IPS DF 6.9 (cell line): ENCODE measurements at regions not wholly inside any gene's neighbourhood (a gene's known extent, or its start where the extent isn't known, plus 50 kb on each side); places are given as distances from the start of the nearest gene placed in this dataset.

Source experiments
- DNase-seq: peaks from one replicate; pipeline ENCODE4 v3.0.0-alpha.2; 2013; ENCODE audit warnings: low read depth, low spot score
- H3K27ac ChIP-seq: one replicate; pipeline ENCODE4 v1.5.1; 2013; ENCODE audit warnings: low read length, control low read depth
- H3K27me3 ChIP-seq: 2 replicates; pipeline ENCODE4 v1.6.1; 2013; ENCODE audit warnings: mild to moderate bottlenecking, low read length; ENCODE audit not compliant: control insufficient read depth, insufficient read depth
- H3K36me3 ChIP-seq: 2 replicates; pipeline ENCODE4 v1.6.1; 2013; ENCODE audit warnings: low read length; ENCODE audit not compliant: control insufficient read depth, insufficient read depth
- H3K4me1 ChIP-seq: 2 replicates; pipeline ENCODE4 v1.6.1; 2013; ENCODE audit warnings: low read length; ENCODE audit not compliant: control insufficient read depth, insufficient read depth
- H3K4me3 ChIP-seq: 2 replicates; pipeline ENCODE4 v1.5.1; 2013; ENCODE audit warnings: mild to moderate bottlenecking, low read length
- H3K9me3 ChIP-seq: 2 replicates; pipeline ENCODE4 v1.6.1; 2013; ENCODE audit warnings: low read length, inconsistent platforms; ENCODE audit not compliant: control insufficient read depth, insufficient read depth
- WGBS: extraction: QIAGEN DNeasy Blood & Tissue Kit; methylation state at CpG from one replicate; pipeline ENCODE4 v1.1.7; 2013; ENCODE audit warnings: mixed read lengths, missing lambda C conversion rate; ENCODE audit not compliant: insufficient read length, insufficient coverage; 5-methylcytosine and 5-hydroxymethylcytosine counted together

DNA sequence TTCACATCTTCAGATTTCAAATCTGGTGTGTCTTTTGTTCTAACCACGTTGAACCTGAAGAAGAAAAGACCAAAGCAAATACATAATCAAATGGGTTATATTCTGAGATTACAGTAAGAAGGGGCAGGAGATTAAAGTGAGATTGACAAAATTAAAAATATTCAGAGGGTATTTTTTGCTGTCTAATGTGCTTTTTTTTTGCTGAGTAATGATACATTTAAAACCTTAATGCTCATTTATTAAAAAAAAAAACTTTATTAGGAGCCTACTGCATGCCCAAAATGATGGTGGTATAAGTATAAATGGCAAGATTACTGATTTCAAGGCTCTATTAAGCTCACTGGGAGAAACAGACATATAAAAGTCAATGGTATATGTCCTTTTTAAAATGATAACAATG lies 459.4 kb downstream of the FGF9 start:
- Histone ChIP-seq H3K36me3 (no peaks in the 10 kb centered on the region), H3K27ac (no peak overlapping the region), H3K4me3 (no peak overlapping the region), H3K9me3 (no peaks in the 10 kb centered on the region), H3K27me3 (no peaks in the 10 kb centered on the region), H3K4me1 (no peaks in the 10 kb centered on the region)
- DNase-seq, result no peak
- no CpG with 5 or more reads among the region's 1 CpG for WGBS

DNA sequence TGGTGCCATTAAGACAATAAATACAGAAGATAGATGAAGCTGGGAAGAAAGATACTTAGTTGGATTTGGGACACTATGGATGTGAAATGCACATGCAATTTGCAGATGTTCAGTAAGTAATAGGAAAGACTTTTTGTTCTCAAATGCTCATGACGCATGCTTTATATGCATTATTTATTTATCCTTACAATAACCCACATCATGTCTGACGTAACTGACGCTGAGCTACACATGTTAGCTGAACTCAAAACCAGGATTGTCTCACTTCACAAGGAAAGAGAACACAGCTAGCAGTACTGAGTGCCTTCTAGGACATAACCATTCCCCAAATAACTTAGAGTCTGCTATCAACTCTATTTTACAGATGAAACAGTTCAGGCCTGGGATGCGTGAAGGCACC lies 463.4 kb downstream of the FGF9 start:
- Histone ChIP-seq H3K9me3 (no peaks in the 10 kb centered on the region), H3K27me3 (no peaks in the 10 kb centered on the region), H3K27ac (no peak overlapping the region), H3K4me3 (no peak overlapping the region), H3K4me1 (no peaks in the 10 kb centered on the region), H3K36me3 (no peaks in the 10 kb centered on the region)
- no peak for DNase-seq
- WGBS, result no CpG with 5 or more reads among the region's 4 CpGs

DNA sequence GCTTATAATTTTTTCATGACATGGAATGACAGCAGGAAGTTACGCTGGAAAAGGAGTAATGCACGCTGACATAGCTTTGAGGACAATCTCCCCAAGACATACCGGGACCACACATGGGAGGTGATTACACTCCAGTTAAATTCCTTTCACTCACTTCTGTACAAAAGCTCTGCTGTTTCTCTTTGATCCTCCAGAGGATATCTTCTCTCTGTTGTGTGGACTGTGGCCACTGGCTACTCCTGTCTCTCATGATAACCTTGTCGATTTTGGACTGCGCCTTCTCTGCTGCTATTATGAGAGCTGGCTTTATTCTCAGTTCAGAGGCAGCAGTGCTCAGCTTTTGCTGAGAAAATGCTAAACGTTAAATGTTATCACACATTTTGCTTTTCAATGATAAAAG lies 464.6 kb downstream of the FGF9 start:
- no peak overlapping the region for H3K4me3 ChIP-seq
- no peak for DNase-seq
- no peak overlapping the region for H3K27ac ChIP-seq
- no peaks in the 10 kb centered on the region for H3K9me3 ChIP-seq
- H3K36me3 ChIP-seq, result no peaks in the 10 kb centered on the region
- H3K27me3 ChIP-seq, result no peaks in the 10 kb centered on the region
- H3K4me1 ChIP-seq, result no peaks in the 10 kb centered on the region
- no CpG with 5 or more reads among the region's 6 CpGs for WGBS

DNA sequence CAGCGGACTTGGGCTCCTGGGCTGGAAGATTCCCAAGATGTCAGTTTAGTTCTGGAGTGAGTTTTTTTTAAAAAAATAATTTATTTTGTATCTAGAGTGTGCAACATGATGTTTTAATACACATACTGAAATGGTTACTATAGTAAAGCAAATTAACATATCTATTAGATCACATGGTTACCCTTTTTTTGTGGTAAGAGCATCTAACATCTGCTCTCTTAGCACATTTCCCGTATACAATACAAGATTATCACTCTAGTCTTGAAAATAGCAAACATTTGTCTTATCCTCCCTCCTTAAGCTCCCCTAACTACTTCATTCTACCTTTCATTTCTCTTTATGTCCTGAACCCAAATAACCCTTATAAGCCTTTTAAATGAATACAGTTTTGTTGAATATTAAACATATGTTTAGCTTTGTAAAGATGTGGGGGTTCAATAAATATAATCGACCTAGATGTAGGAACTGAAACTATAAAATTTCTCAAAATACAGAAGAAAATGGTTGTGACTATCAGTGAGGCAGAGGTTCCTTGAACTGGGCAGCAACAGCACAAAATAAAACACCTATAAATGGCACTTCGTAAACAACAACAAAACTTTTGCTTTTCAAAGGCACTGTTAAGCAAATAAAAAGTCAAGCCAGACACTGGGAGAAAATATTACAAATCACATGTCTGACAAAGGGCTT lies 466.6 kb downstream of the FGF9 start:
- Histone ChIP-seq H3K36me3 (no peaks in the 10 kb centered on the region), H3K27ac (no peak overlapping the region), H3K9me3 (no peaks in the 10 kb centered on the region), H3K4me1 (no peaks in the 10 kb centered on the region), H3K4me3 (no peak overlapping the region), H3K27me3 (no peaks in the 10 kb centered on the region)
- no peak for DNase-seq
- no CpG with 5 or more reads among the region's 4 CpGs for WGBS

DNA sequence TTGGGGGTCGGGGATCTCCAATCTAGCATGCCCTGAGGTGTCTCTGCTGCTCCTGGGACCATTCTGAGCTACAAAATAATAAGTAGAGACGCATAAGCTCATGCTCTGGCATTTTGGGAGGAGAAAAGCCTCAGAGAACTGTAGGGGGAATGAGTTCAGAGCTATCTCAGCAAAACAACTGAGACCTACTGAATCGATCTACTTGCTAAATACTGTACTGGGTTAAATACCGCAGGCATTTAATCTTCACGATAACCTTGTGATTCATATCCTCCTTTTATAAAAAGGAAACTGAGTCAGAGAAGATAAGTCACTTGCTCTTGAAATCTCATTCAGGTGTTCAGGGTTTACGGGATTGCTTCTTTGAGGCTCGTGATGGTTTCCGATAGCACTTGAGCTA lies 468.1 kb downstream of the FGF9 start:
- DNase-seq, result no peak
- WGBS, result no CpG with 5 or more reads among the region's 8 CpGs

DNA sequence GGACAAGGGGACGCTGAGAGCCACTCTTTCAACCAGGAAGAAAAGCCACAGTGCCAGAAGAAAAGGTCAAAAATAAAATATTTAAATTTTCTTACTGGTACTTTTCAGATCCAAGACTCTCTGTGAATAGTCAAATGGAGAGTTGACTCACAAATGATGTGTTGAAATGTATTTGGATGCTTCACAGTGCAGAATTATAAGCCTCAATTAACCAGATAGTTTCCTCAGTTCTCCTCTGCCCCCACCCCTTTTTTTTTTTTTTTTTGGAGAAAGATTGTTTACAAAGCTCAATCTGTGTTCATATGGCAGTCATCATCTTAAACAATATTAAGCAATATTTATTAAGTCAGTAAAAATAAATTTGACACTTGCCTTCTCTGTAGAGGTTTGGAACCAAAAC lies 470.8 kb downstream of the FGF9 start:
- no peak for DNase-seq
- H3K27me3 ChIP-seq, result no peaks in the 10 kb centered on the region
- no CpG with 5 or more reads among the region's 1 CpG for WGBS
- H3K27ac ChIP-seq, result no peak overlapping the region
- no peaks in the 10 kb centered on the region for H3K9me3 ChIP-seq
- no peaks in the 10 kb centered on the region for H3K36me3 ChIP-seq
- H3K4me3 ChIP-seq, result no peak overlapping the region
- no peaks in the 10 kb centered on the region for H3K4me1 ChIP-seq

More for the DNA sequence above, 468.1 kb downstream of the FGF9 start:
- Histone ChIP-seq H3K27me3 (no peaks in the 10 kb centered on the region), H3K36me3 (no peaks in the 10 kb centered on the region), H3K4me3 (no peak overlapping the region), H3K9me3 (no peaks in the 10 kb centered on the region), H3K4me1 (no peaks in the 10 kb centered on the region), H3K27ac (no peak overlapping the region)

DNA sequence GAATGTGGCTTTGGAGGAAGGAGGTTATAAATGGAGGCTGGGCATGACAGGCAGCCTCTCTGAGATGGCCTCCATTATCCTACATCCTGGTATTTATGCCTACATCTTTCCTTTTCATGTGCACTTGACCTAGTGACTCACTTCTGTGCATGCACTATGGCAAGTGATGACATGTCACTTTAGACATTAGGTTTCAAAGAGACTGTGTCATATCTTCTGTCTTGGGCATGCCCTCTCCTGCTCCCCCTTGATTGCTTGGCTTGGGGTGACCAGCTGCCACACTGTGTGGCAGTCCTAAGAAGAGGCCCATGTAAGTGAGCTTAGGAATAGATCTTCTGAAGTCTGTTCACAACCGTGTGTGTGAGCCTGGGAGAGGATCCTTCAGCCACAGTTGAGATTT lies 472.8 kb downstream of the FGF9 start:
- Histone ChIP-seq H3K36me3 (no peaks in the 10 kb centered on the region), H3K27me3 (no peaks in the 10 kb centered on the region)
- WGBS, result no CpG with 5 or more reads among the region's 1 CpG

DNA sequence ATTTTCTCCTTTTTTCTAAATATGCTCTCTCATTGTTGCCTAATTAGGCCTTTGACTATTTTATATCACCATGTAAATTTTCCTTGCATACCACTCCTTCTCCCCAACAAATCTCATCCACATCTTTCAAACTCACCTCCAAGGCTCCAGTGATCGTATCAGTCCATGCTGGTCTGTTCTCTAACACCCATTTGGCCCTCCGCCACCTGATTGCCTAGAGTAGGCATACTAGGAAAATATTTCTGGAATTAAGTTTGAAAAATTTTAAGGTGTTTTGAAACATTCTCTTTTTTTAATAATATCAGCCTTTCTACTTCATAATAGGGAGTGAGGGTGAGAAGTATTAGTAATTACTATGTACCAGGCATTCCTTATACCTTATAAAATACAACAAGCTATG lies 473.9 kb downstream of the FGF9 start:
- Histone ChIP-seq H3K9me3 (no peaks in the 10 kb centered on the region), H3K36me3 (no peaks in the 10 kb centered on the region), H3K4me3 (no peak overlapping the region), H3K27me3 (no peaks in the 10 kb centered on the region), H3K27ac (no peak overlapping the region), H3K4me1 (no peaks in the 10 kb centered on the region)
- WGBS, result no CpG with 5 or more reads among the region's 2 CpGs
- no peak for DNase-seq

More for the DNA sequence above, 472.8 kb downstream of the FGF9 start:
- no peaks in the 10 kb centered on the region for H3K4me1 ChIP-seq
- no peak overlapping the region for H3K4me3 ChIP-seq
- no peaks in the 10 kb centered on the region for H3K9me3 ChIP-seq
- no peak for DNase-seq
- H3K27ac ChIP-seq, result no peak overlapping the region

DNA sequence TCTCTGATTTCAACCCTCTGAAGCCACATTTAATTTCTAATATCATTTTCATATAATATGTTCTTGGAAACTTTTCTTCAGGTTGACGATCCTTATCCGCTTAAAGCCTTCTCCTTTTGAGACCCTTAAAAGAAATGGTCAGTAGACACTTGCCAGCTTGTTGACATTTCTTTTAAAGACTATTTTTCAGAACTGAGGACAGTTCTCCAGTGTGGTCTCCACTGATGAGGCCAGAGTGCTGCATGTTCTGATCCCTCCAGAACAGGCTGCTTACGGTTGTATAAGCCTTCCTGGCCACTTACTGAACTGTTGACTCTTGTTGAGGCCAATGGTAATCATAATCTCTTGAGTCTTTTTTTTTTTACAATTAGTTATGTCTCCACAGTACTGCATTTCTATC lies 477.3 kb downstream of the FGF9 start:
- Histone ChIP-seq H3K4me3 (no peak overlapping the region), H3K27me3 (no peaks in the 10 kb centered on the region), H3K9me3 (no peaks in the 10 kb centered on the region), H3K27ac (no peak overlapping the region), H3K4me1 (no peaks in the 10 kb centered on the region), H3K36me3 (no peaks in the 10 kb centered on the region)
- no CpG with 5 or more reads among the region's 3 CpGs for WGBS
- DNase-seq, result no peak

DNA sequence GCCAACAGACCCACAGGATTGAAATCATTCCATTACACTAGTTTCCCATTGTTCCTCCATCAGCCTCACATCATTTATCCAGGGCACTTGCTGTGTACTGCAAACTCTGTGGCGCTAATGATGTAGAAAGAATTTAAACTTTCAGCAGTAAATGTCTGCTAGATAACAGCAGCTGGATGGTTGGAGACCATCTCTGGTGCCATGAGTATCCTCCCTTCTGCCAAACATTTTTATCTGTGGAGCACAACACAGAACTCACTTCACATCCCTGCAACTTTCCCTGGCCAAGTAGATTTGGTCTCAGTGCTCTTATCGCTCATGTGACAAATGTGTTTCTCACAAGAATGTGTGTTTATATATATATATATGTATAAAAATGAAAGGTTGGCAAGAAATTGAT lies 481.9 kb downstream of the FGF9 start:
- no peaks in the 10 kb centered on the region for H3K9me3 ChIP-seq
- no peaks in the 10 kb centered on the region for H3K36me3 ChIP-seq
- H3K27ac ChIP-seq, result no peak overlapping the region
- no CpG with 5 or more reads among the region's 2 CpGs for WGBS
- no peaks in the 10 kb centered on the region for H3K4me1 ChIP-seq
- H3K4me3 ChIP-seq, result no peak overlapping the region
- no peaks in the 10 kb centered on the region for H3K27me3 ChIP-seq
- DNase-seq, result no peak

DNA sequence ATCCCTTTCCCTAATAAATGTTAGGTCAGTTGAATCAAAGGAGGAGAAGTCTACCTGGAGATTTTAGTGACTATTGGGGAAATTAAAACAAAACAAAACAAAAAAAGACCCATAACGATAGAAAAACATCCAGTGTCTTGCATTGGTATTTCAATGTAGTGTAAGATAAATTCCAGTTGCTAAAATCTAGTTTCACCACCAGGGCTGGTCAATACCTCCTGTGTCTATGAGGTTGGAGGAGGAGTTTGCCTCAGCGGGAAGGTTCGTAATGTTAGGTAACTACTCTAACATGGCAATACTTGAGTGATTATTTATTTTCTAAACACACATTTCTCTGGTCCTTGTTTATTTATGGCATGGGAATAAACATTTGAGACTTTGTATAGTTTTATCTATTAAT lies 483.2 kb downstream of the FGF9 start:
- Histone ChIP-seq H3K9me3 (no peaks in the 10 kb centered on the region), H3K36me3 (no peaks in the 10 kb centered on the region), H3K4me3 (no peak overlapping the region), H3K4me1 (no peaks in the 10 kb centered on the region), H3K27ac (no peak overlapping the region), H3K27me3 (no peaks in the 10 kb centered on the region)
- DNase-seq, result no peak
- WGBS, result no CpG with 5 or more reads among the region's 3 CpGs
